GM19351 (cell line): ENCODE measurements at regions not wholly inside any gene's neighbourhood (a gene's known extent, or its start where the extent isn't known, plus 50 kb on each side); places are given as distances from the start of the nearest gene placed in this dataset.
A peak's percentile ranks its signal among the peaks of the same experiment; 100 is the strongest.
"Not testable (repeated sequence)": the region's sequence is repeated elsewhere in the genome, so short reads cannot be mapped to it uniquely, and the experiment has no call there.

Experiments used
- ATAC-seq: cut with Tn5 transposase; IDR thresholded peaks from one replicate; pipeline ENCODE4 v1.9.1; 2021; ENCODE audit warnings: mild to moderate bottlenecking, moderate library complexity; ENCODE audit not compliant: unreplicated experiment

- no peak for ATAC-seq
Observed at GRCh38 chr4:12139296-12139695, 710.6 kb upstream of the HS3ST1 start.

- no peak for ATAC-seq
Observed at GRCh38 chr4:12138488-12138887, 709.8 kb upstream of the HS3ST1 start.

- no peak for ATAC-seq
Observed at GRCh38 chr4:12137575-12137974, 708.9 kb upstream of the HS3ST1 start.

GRCh38 chr4:12126474-12126873, 697.8 kb upstream of the HS3ST1 start:
- no peak for ATAC-seq

- no peak for ATAC-seq
Observed at GRCh38 chr4:12124138-12124537, 695.4 kb upstream of the HS3ST1 start.

GRCh38 chr4:12123707-12124106, 695.0 kb upstream of the HS3ST1 start:
- no peak for ATAC-seq

- no peak for ATAC-seq
Observed at GRCh38 chr4:12122316-12122715, 693.6 kb upstream of the HS3ST1 start.

GRCh38 chr4:12120968-12121367, 692.3 kb upstream of the HS3ST1 start:
- no peak for ATAC-seq

GRCh38 chr4:12118651-12119213, 690.0 kb upstream of the HS3ST1 start:
- ATAC-seq, result peak; percentile 72

GRCh38 chr4:12116009-12116552, 687.4 kb upstream of the HS3ST1 start:
- no peak for ATAC-seq

GRCh38 chr4:12110627-12111026, 681.9 kb upstream of the HS3ST1 start:
- no peak for ATAC-seq

GRCh38 chr4:12109056-12109455, 680.4 kb upstream of the HS3ST1 start:
- ATAC-seq, result not testable (repeated sequence)

- no peak for ATAC-seq
Observed at GRCh38 chr4:12105519-12105918, 676.8 kb upstream of the HS3ST1 start.

GRCh38 chr4:12089920-12090319, 661.2 kb upstream of the HS3ST1 start:
- not testable (repeated sequence) for ATAC-seq

- ATAC-seq, result no peak
Observed at GRCh38 chr4:12084690-12085089, 656.0 kb upstream of the HS3ST1 start.

- ATAC-seq, result no peak
Observed at GRCh38 chr4:12071316-12071715, 642.6 kb upstream of the HS3ST1 start.

GRCh38 chr4:12053966-12054365, 625.3 kb upstream of the HS3ST1 start:
- ATAC-seq, result no peak

GRCh38 chr4:12053556-12053955, 624.9 kb upstream of the HS3ST1 start:
- no peak for ATAC-seq

GRCh38 chr4:12050357-12050756, 621.7 kb upstream of the HS3ST1 start:
- no peak for ATAC-seq

GRCh38 chr4:12042818-12043217, 614.1 kb upstream of the HS3ST1 start:
- no peak for ATAC-seq

GRCh38 chr4:12041828-12042227, 613.1 kb upstream of the HS3ST1 start:
- no peak for ATAC-seq

- no peak for ATAC-seq
Observed at GRCh38 chr4:12036450-12036849, 607.8 kb upstream of the HS3ST1 start.

GRCh38 chr4:12028258-12028657, 599.6 kb upstream of the HS3ST1 start:
- no peak for ATAC-seq
